Suppressor macrophage (primary cell): ENCODE measurements at regions not wholly inside any gene's neighbourhood (a gene's known extent, or its start where the extent isn't known, plus 50 kb on each side); places are given as distances from the start of the nearest gene placed in this dataset.

ENCODE experiments used
- DNase-seq, 4 experiments: peaks; one replicate each; pipeline ENCODE4 v3.0.0-alpha.2; 2020 to 2022

- DNase-seq: no peak
These were observed 103.6 kb upstream of the IER5L start for GRCh38 chr9:129281506-129282145.

- DNase-seq: no peak
These were observed 102.7 kb upstream of the IER5L start for GRCh38 chr9:129280623-129281271.

- peak in 1 of 4 experiments; percentile 37 for DNase-seq
These were observed 102.2 kb upstream of the IER5L start for GRCh38 chr9:129280236-129280622.

GRCh38 chr9:129278391-129279237 lies 100.6 kb upstream of the IER5L start:
- no peak for DNase-seq

GRCh38 chr9:129276486-129277230 lies 98.6 kb upstream of the IER5L start:
- DNase-seq: no peak

- DNase-seq: no peak
These were observed 97.7 kb upstream of the IER5L start for GRCh38 chr9:129275626-129276247.

- DNase-seq: peak; percentile 17 to 51 (median 41)
These were observed 96.1 kb upstream of the IER5L start for GRCh38 chr9:129273941-129274684.

GRCh38 chr9:129273136-129273895 lies 95.3 kb upstream of the IER5L start:
- no peak for DNase-seq

GRCh38 chr9:129272348-129273025 lies 94.4 kb upstream of the IER5L start:
- no peak for DNase-seq

- DNase-seq: peak; percentile 74 to 82 (median 82)
These were observed 92.9 kb upstream of the IER5L start for GRCh38 chr9:129270903-129271431.

- no peak for DNase-seq
These were observed 92.1 kb upstream of the IER5L start for GRCh38 chr9:129270205-129270604.

GRCh38 chr9:129267141-129267540 lies 89.1 kb upstream of the IER5L start:
- no peak for DNase-seq

- DNase-seq: no peak
These were observed 88.5 kb upstream of the IER5L start for GRCh38 chr9:129266536-129266935.

- peak in 1 of 4 experiments; percentile 60 for DNase-seq
These were observed 86.3 kb upstream of the IER5L start for GRCh38 chr9:129264388-129264787.

GRCh38 chr9:129263836-129264235 lies 85.8 kb upstream of the IER5L start:
- DNase-seq: no peak

GRCh38 chr9:129262261-129262660 lies 84.2 kb upstream of the IER5L start:
- DNase-seq: peak in 1 of 4 experiments; percentile 23

GRCh38 chr9:129259375-129259774 lies 81.3 kb upstream of the IER5L start:
- DNase-seq: no peak

GRCh38 chr9:129258823-129259301 lies 80.8 kb upstream of the IER5L start:
- peak in 1 of 4 experiments; percentile 8 for DNase-seq

GRCh38 chr9:129258124-129258822 lies 80.2 kb upstream of the IER5L start:
- DNase-seq: peak; percentile 85 to 94 (median 90)
